ENCODE measurements at regions not wholly inside any gene's neighbourhood (a gene's known extent, or its start where the extent isn't known, plus 50 kb on each side); places are given as distances from the start of the nearest gene placed in this dataset.
"Not testable (repeated sequence)": the region's sequence is repeated elsewhere in the genome, so short reads cannot be mapped to it uniquely, and the experiment has no call there.

- Mint-ChIP-seq H3K4me3 (no peak overlapping the region), H3K27ac (no peak overlapping the region), H3K27me3 (peaks cover 4% of the 10 kb centered on the region), H3K36me3 (peaks cover 1% of the 10 kb centered on the region), H3K9me3 (peaks cover 9% of the 10 kb centered on the region), H3K4me1 (no peaks in the 10 kb centered on the region)
- DNase-seq (ENCODE audit: low spot score in 2 of 2) (no peak), ATAC-seq (ENCODE audit: low read depth) (no peak)
Observed at GRCh38 chr12:114616081-114616480, 67.9 kb downstream of the TBX3 start.

GRCh38 chr12:114614040-114614439 is 69.9 kb downstream of the TBX3 start:
- Mint-ChIP-seq H3K4me1 (no peaks in the 10 kb centered on the region), H3K4me3 (no peak overlapping the region), H3K27ac (no peak overlapping the region), H3K27me3 (peaks cover 4% of the 10 kb centered on the region), H3K9me3 (peaks cover 9% of the 10 kb centered on the region), H3K36me3 (peaks cover 1% of the 10 kb centered on the region)
- ATAC-seq (ENCODE audit: low read depth): no peak
- DNase-seq (ENCODE audit: low spot score in 2 of 2): no peak

- H3K27me3 Mint-ChIP-seq: peaks cover 4% of the 10 kb centered on the region
- peaks cover 1% of the 10 kb centered on the region for H3K36me3 Mint-ChIP-seq
- H3K9me3 Mint-ChIP-seq: peaks cover 6% of the 10 kb centered on the region
- DNase-seq (ENCODE audit: low spot score in 2 of 2) (no peak), ATAC-seq (ENCODE audit: low read depth) (no peak)
- H3K4me1 Mint-ChIP-seq: no peaks in the 10 kb centered on the region
- no peak overlapping the region for H3K27ac Mint-ChIP-seq
- H3K4me3 Mint-ChIP-seq: no peak overlapping the region
Observed at GRCh38 chr12:114612062-114612461, 71.9 kb downstream of the TBX3 start.

- Mint-ChIP-seq H3K4me1 (no peaks in the 10 kb centered on the region), H3K36me3 (no peaks in the 10 kb centered on the region), H3K9me3 (peaks cover 4% of the 10 kb centered on the region), H3K27me3 (peaks cover 3% of the 10 kb centered on the region), H3K4me3 (no peak overlapping the region), H3K27ac (no peak overlapping the region)
- DNase-seq (ENCODE audit: low spot score in 2 of 2) (no peak), ATAC-seq (ENCODE audit: low read depth) (no peak)
Observed at GRCh38 chr12:114611145-114612018, 72.6 kb downstream of the TBX3 start.

- ATAC-seq (ENCODE audit: low read depth): no peak
Observed at GRCh38 chr12:114608509-114608908, 75.5 kb downstream of the TBX3 start.

GRCh38 chr12:114605918-114606317 is 78.1 kb downstream of the TBX3 start:
- no peak for DNase-seq (ENCODE audit: low spot score in 2 of 2)
- no peaks in the 10 kb centered on the region for H3K27me3 Mint-ChIP-seq
- no peaks in the 10 kb centered on the region for H3K36me3 Mint-ChIP-seq
- H3K27ac Mint-ChIP-seq: no peak overlapping the region
- ATAC-seq (ENCODE audit: low read depth): no peak
- H3K4me3 Mint-ChIP-seq: no peak overlapping the region
- no peaks in the 10 kb centered on the region for H3K4me1 Mint-ChIP-seq
- H3K9me3 Mint-ChIP-seq: peaks cover 7% of the 10 kb centered on the region

More at GRCh38 chr12:114608509-114608908, 75.5 kb downstream of the TBX3 start:
- Mint-ChIP-seq H3K4me3 (no peak overlapping the region), H3K27me3 (peaks cover 3% of the 10 kb centered on the region), H3K36me3 (no peaks in the 10 kb centered on the region), H3K9me3 (no peaks in the 10 kb centered on the region), H3K27ac (no peak overlapping the region), H3K4me1 (no peaks in the 10 kb centered on the region)
- DNase-seq (ENCODE audit: low spot score in 2 of 2): no peak

GRCh38 chr12:114604606-114605005 is 79.4 kb downstream of the TBX3 start:
- peaks cover 7% of the 10 kb centered on the region for H3K9me3 Mint-ChIP-seq
- ATAC-seq (ENCODE audit: low read depth) (no peak), DNase-seq (ENCODE audit: low spot score in 2 of 2) (no peak)
- no peak overlapping the region for H3K27ac Mint-ChIP-seq
- H3K4me3 Mint-ChIP-seq: no peak overlapping the region
- H3K36me3 Mint-ChIP-seq: no peaks in the 10 kb centered on the region
- H3K4me1 Mint-ChIP-seq: no peaks in the 10 kb centered on the region
- no peaks in the 10 kb centered on the region for H3K27me3 Mint-ChIP-seq

- not testable (repeated sequence) for H3K9me3 Mint-ChIP-seq; H3K36me3 Mint-ChIP-seq; H3K27me3 Mint-ChIP-seq; H3K4me1 Mint-ChIP-seq; H3K4me3 Mint-ChIP-seq; DNase-seq (ENCODE audit: low spot score in 2 of 2); ATAC-seq (ENCODE audit: low read depth); H3K27ac Mint-ChIP-seq
Observed at GRCh38 chr12:114600584-114600983, 83.4 kb downstream of the TBX3 start.

GRCh38 chr12:114598111-114598510 is 85.9 kb downstream of the TBX3 start:
- no peak for ATAC-seq (ENCODE audit: low read depth)
- Mint-ChIP-seq H3K4me3 (no peak overlapping the region), H3K4me1 (no peaks in the 10 kb centered on the region), H3K9me3 (peaks cover 9% of the 10 kb centered on the region), H3K27ac (no peak overlapping the region), H3K27me3 (peaks cover 2% of the 10 kb centered on the region), H3K36me3 (no peaks in the 10 kb centered on the region)
- no peak for DNase-seq (ENCODE audit: low spot score in 2 of 2)

GRCh38 chr12:114592946-114593345 is 91.0 kb downstream of the TBX3 start:
- no peak overlapping the region for H3K27ac Mint-ChIP-seq
- H3K36me3 Mint-ChIP-seq: no peaks in the 10 kb centered on the region
- no peak overlapping the region for H3K4me3 Mint-ChIP-seq
- no peaks in the 10 kb centered on the region for H3K4me1 Mint-ChIP-seq
- DNase-seq (ENCODE audit: low spot score in 2 of 2) (no peak), ATAC-seq (ENCODE audit: low read depth) (no peak)
- H3K27me3 Mint-ChIP-seq: peaks cover 2% of the 10 kb centered on the region
- H3K9me3 Mint-ChIP-seq: peaks cover 1% of the 10 kb centered on the region

GRCh38 chr12:114588061-114588460 is 95.9 kb downstream of the TBX3 start:
- no peak for ATAC-seq (ENCODE audit: low read depth)
- Mint-ChIP-seq H3K4me3 (no peak overlapping the region), H3K4me1 (no peaks in the 10 kb centered on the region), H3K9me3 (peaks cover 1% of the 10 kb centered on the region), H3K27ac (no peak overlapping the region), H3K27me3 (peaks cover 2% of the 10 kb centered on the region), H3K36me3 (no peaks in the 10 kb centered on the region)
- no peak for DNase-seq (ENCODE audit: low spot score in 2 of 2)

GRCh38 chr12:114580306-114580705 is 103.7 kb downstream of the TBX3 start:
- ATAC-seq (ENCODE audit: low read depth): no peak

GRCh38 chr12:114579389-114579788 is 104.6 kb downstream of the TBX3 start:
- no peak for ATAC-seq (ENCODE audit: low read depth)
- H3K36me3 Mint-ChIP-seq: no peaks in the 10 kb centered on the region
- H3K4me3 Mint-ChIP-seq: no peak overlapping the region
- H3K27ac Mint-ChIP-seq: no peak overlapping the region
- H3K9me3 Mint-ChIP-seq: no peaks in the 10 kb centered on the region
- no peaks in the 10 kb centered on the region for H3K4me1 Mint-ChIP-seq
- peaks cover 2% of the 10 kb centered on the region for H3K27me3 Mint-ChIP-seq
- no peak for DNase-seq (ENCODE audit: low spot score in 2 of 2)

More at GRCh38 chr12:114580306-114580705, 103.7 kb downstream of the TBX3 start:
- Mint-ChIP-seq H3K36me3 (no peaks in the 10 kb centered on the region), H3K4me1 (no peaks in the 10 kb centered on the region), H3K27me3 (peaks cover 2% of the 10 kb centered on the region), H3K9me3 (no peaks in the 10 kb centered on the region), H3K27ac (no peak overlapping the region), H3K4me3 (no peak overlapping the region)
- no peak for DNase-seq (ENCODE audit: low spot score in 2 of 2)

- no peak for ATAC-seq (ENCODE audit: low read depth)
- Mint-ChIP-seq H3K27me3 (peaks cover 6% of the 10 kb centered on the region), H3K4me3 (no peak overlapping the region), H3K27ac (no peak overlapping the region), H3K4me1 (no peaks in the 10 kb centered on the region), H3K9me3 (no peaks in the 10 kb centered on the region), H3K36me3 (no peaks in the 10 kb centered on the region)
- DNase-seq (ENCODE audit: low spot score in 2 of 2): no peak
Observed at GRCh38 chr12:114562654-114563053, 121.3 kb downstream of the TBX3 start.

- Mint-ChIP-seq H3K36me3 (no peaks in the 10 kb centered on the region), H3K9me3 (peaks cover 2% of the 10 kb centered on the region), H3K4me1 (no peaks in the 10 kb centered on the region), H3K27ac (no peak overlapping the region), H3K4me3 (no peak overlapping the region), H3K27me3 (no peaks in the 10 kb centered on the region)
- ATAC-seq (ENCODE audit: low read depth): no peak
- DNase-seq (ENCODE audit: low spot score in 2 of 2): no peak
Observed at GRCh38 chr12:114555451-114555850, 128.5 kb downstream of the TBX3 start.
